Natural killer cell treated with Interleukin-12 subunit alpha and Interleukin-12 subunit beta and Interleukin-15 and Interleukin-18, amount 100 ng/mL, for 72 hours (primary cell): ENCODE measurements at regions not wholly inside any gene's neighbourhood (a gene's known extent, or its start where the extent isn't known, plus 50 kb on each side); places are given as distances from the start of the nearest gene placed in this dataset.
"Not testable (repeated sequence)": the region's sequence is repeated elsewhere in the genome, so short reads cannot be mapped to it uniquely, and the experiment has no call there.

Experiments
- ATAC-seq, 2 donors: fragments of 150-1000 bp; cut with Tn5 transposase in 1 of 2; sonication (Bioruptor Pico), chemical (Tn5 transposase) in 1 of 2; 2 replicates each; pipeline ENCODE4 v1.10.0; 2021
- DNase-seq: peaks from one replicate; pipeline ENCODE4 v3.0.0; 2022; ENCODE audit warnings: low spot score
- H3K27ac Mint-ChIP-seq, 2 donors: 1 replicate in 1 of 2; 2 replicates in 1 of 2; pipeline ENCODE4 v1.8.0; 2022; ENCODE audit warnings: mixed read lengths in 2 of 2, mild to moderate bottlenecking in 1 of 2, moderate library complexity in 1 of 2
- H3K27me3 Mint-ChIP-seq, 2 donors: 1 replicate in 1 of 2; 2 replicates in 1 of 2; pipeline ENCODE4 v1.8.0; 2022; ENCODE audit warnings: mixed read lengths in 2 of 2
- H3K36me3 Mint-ChIP-seq: one replicate; pipeline ENCODE4 v1.8.0; 2022; ENCODE audit warnings: mixed read lengths
- H3K4me1 Mint-ChIP-seq, 2 donors: 1 replicate in 1 of 2; 2 replicates in 1 of 2; pipeline ENCODE4 v1.8.0; 2022; ENCODE audit warnings: low read depth in 2 of 2, mixed read lengths in 2 of 2, mild to moderate bottlenecking in 1 of 2
- H3K4me3 Mint-ChIP-seq: one replicate; pipeline ENCODE4 v1.8.0; 2022; ENCODE audit warnings: mixed read lengths
- H3K9me3 Mint-ChIP-seq: 2 replicates; pipeline ENCODE4 v1.8.0; 2022; ENCODE audit warnings: mixed read lengths

GRCh38 chr18:38639700-38640099 is 1074.1 kb upstream of the CELF4 start:
- ATAC-seq, H3K4me1 Mint-ChIP-seq, DNase-seq, H3K4me3 Mint-ChIP-seq, H3K36me3 Mint-ChIP-seq, H3K27ac Mint-ChIP-seq, H3K27me3 Mint-ChIP-seq: not testable (repeated sequence)
- H3K9me3 Mint-ChIP-seq = peaks cover 11% of the 10 kb centered on the region

DNA sequence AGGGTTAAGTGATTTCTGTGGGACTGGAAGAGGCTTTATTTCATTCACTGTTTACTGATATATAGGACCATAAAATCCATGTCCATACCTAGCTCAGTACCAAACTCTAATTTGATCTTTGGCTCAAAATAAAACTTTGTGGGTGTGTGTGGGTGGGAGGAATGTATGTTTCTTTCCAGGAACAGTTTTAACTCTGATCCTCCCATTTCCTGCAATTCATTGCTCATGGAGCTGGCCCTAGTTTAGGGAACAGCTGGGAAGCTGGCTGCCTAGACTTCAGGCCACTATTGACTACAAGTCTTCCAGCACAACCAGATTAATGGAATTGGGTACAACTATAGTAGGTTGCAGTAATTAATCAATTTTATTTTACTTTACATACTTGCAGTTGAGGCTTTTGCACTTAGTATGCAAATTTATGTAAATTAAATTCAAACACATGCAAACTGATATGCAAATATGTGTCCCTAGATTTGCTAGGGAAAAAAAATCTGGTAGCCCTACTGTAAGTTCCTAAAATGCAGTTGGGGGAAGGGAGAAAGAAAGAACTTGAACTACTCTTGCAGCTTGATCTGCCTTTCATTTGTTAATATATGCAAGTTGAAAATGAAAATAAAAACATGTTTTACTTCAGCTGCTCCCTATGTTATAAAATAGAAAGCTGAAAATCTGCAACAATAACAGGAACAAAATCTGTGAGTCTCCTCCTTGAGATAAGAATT is 1070.3 kb upstream of the CELF4 start:
- H3K27ac Mint-ChIP-seq = no peak overlapping the region
- H3K27me3 Mint-ChIP-seq = no peaks in the 10 kb centered on the region
- ATAC-seq = no peak
- no peak for DNase-seq
- peaks cover 7% of the 10 kb centered on the region for H3K36me3 Mint-ChIP-seq
- H3K9me3 Mint-ChIP-seq = peaks cover 14% of the 10 kb centered on the region
- H3K4me3 Mint-ChIP-seq = no peak overlapping the region
- H3K4me1 Mint-ChIP-seq = no peaks in the 10 kb centered on the region

GRCh38 chr18:38634117-38634516 is 1068.5 kb upstream of the CELF4 start:
- Mint-ChIP-seq H3K36me3 (peaks cover 7% of the 10 kb centered on the region), H3K4me1 (no peaks in the 10 kb centered on the region), H3K4me3 (no peak overlapping the region), H3K27ac (no peak overlapping the region), H3K27me3 (no peaks in the 10 kb centered on the region), H3K9me3 (peaks cover 17% of the 10 kb centered on the region)
- DNase-seq (no peak), ATAC-seq (no peak)

DNA sequence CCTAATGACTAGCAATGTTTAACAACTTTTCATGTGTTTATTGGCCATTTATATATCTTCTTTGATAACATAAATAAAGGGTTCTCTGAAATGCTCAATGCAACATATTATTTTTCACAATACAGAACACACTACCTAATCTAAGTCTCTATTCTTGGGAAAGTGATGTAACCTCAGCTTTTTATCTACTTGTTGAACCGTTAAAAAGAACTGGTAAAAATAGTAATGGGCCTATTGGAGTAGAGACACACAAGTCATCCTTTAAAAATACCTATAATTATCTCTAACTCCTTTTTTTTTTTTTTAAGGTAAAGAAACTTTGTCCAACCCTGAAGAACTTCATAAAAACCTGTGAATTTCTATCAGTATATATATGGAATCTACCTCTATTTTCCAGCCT is 1067.7 kb upstream of the CELF4 start:
- H3K4me3 Mint-ChIP-seq = no peak overlapping the region

DNA sequence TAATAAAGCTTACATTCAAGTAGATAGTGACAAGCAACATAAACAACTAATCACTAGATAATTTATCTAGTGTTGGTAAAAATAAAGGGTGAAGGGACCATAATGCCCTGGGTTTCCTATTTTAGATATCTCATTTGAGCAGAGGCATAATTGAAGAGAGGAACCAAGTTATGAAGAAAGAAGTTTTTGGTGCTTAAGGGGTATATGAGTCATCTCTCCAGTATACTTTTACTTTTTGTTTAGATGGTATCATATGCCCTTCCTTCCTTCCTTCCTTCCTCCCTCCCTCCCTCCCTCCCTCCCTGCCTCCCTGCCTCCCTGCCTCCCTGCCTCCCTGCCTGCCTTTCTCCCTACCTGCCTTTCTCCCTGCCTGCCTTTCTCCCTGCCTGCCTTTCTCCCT is 1053.5 kb upstream of the CELF4 start:
- H3K4me3 Mint-ChIP-seq = no peak overlapping the region
- H3K27me3 Mint-ChIP-seq = no peaks in the 10 kb centered on the region
- H3K27ac Mint-ChIP-seq = no peak overlapping the region
- H3K36me3 Mint-ChIP-seq = peaks cover 5% of the 10 kb centered on the region
- ATAC-seq (no peak), DNase-seq (no peak)
- H3K9me3 Mint-ChIP-seq = peaks cover 6% of the 10 kb centered on the region
- H3K4me1 Mint-ChIP-seq = no peaks in the 10 kb centered on the region

More for the DNA sequence above, 1067.7 kb upstream of the CELF4 start:
- no peak for DNase-seq
- ATAC-seq = no peak
- H3K4me1 Mint-ChIP-seq = no peaks in the 10 kb centered on the region
- H3K9me3 Mint-ChIP-seq = peaks cover 13% of the 10 kb centered on the region
- H3K36me3 Mint-ChIP-seq = peaks cover 4% of the 10 kb centered on the region
- H3K27ac Mint-ChIP-seq = no peak overlapping the region
- no peaks in the 10 kb centered on the region for H3K27me3 Mint-ChIP-seq

DNA sequence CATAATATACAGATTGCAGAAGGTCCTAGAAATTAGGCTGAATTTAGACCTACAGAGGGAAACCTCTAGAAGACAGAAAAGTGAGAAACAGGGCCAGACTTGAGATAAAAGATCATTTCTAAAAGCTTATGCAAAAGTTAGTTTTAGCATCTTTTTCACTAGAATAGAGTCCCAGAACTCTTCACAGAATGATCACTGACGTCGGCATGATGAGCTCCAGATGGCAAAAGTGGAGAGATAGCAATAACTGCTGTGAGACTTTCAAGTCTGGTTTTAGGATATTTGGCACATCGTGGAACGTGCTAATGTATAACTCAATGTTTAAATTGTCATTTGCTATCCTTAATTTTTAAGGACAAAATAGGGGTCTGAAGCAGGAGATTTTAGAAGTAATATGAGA is 1050.7 kb upstream of the CELF4 start:
- no peak overlapping the region for H3K4me3 Mint-ChIP-seq
- peaks cover 6% of the 10 kb centered on the region for H3K9me3 Mint-ChIP-seq
- ATAC-seq = no peak
- DNase-seq = no peak
- H3K4me1 Mint-ChIP-seq = peaks cover 0 to under 1% of the 10 kb centered on the region in 2 donors
- no peak overlapping the region for H3K27ac Mint-ChIP-seq
- no peaks in the 10 kb centered on the region for H3K36me3 Mint-ChIP-seq
- no peaks in the 10 kb centered on the region for H3K27me3 Mint-ChIP-seq

- Mint-ChIP-seq H3K27me3 (no peaks in the 10 kb centered on the region), H3K4me1 (peaks cover 0 to 9% of the 10 kb centered on the region in 2 donors), H3K27ac (no peak overlapping the region), H3K9me3 (peaks cover 2% of the 10 kb centered on the region), H3K4me3 (no peak overlapping the region), H3K36me3 (no peaks in the 10 kb centered on the region)
- DNase-seq = no peak
- no peak for ATAC-seq
Observed at GRCh38 chr18:38612904-38613303, 1047.3 kb upstream of the CELF4 start.

DNA sequence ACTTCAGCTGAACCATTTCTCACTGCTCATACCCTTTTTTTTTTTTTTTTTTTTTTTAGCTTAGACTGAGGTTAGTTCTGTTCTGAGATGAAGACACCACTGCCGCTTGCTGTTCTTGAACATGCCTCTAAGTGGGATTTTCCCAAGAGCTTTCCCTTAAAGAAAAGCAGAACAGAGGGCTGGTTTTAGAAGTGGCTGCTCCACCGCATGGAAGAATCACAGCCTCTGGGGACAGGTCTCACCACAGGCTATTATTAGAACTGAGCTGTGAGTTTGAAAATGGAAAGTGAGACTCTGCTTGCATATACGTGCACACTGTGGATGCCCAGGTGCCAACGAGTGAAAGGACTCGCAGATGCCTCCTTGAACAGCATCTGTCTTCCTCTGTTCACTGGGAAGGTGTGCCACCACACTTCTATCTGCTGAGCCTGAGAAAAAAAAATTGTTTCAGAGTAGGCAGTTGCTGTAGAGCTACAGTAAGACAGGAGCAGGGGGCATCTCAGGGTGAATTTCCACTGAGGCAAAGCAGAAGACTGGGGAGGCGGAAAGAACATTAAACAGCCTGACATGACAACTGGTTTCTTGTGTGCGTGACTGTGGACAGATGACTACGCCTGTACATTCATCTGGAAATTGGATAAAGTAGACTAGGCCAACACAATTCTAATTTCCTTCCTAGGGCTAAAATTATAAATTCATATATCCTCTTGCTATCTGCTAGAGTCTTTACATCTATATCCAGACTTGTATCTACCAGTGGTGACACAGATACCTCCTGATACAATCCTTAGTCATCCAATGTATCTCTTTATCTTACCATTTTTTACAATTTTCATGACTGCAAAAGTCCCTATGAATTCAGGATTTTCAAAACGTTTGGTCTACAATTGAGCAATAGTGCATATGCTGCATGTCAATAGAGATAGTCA is 1045.7 kb upstream of the CELF4 start:
- ATAC-seq (peak in 1 of 2 donors; percentile 73), DNase-seq (no peak)
- Mint-ChIP-seq H3K4me3 (no peak overlapping the region), H3K4me1 (peaks cover 0 to 9% of the 10 kb centered on the region in 2 donors), H3K9me3 (no peaks in the 10 kb centered on the region), H3K27ac (no peak overlapping the region), H3K36me3 (no peaks in the 10 kb centered on the region), H3K27me3 (no peaks in the 10 kb centered on the region)

DNA sequence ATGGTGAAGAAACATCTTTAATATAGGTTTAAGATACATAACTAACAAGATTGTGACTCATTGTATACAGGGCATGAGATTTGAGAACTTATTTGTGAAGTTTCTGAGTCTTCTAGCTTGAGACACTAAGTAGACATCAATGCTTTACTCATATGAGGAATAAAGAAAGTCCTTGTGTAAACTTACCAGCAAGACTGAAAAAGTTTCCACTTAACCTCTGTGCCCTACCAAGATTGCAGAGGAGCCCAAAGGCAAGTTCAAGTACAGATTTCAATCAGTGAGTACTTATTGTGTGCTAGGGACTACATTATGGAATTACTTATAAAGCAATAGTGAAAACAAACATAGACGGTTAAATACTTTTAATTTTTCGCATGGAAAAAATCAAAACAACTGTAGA is 1041.2 kb upstream of the CELF4 start:
- Mint-ChIP-seq H3K36me3 (no peaks in the 10 kb centered on the region), H3K4me1 (peaks cover 0 to 9% of the 10 kb centered on the region in 2 donors), H3K27ac (no peak overlapping the region), H3K9me3 (peaks cover 3% of the 10 kb centered on the region), H3K4me3 (no peak overlapping the region), H3K27me3 (no peaks in the 10 kb centered on the region)
- ATAC-seq (no peak), DNase-seq (no peak)

GRCh38 chr18:38602341-38602740 is 1036.7 kb upstream of the CELF4 start:
- ATAC-seq = no peak
- Mint-ChIP-seq H3K36me3 (peaks cover 6% of the 10 kb centered on the region), H3K27ac (no peak overlapping the region), H3K9me3 (peaks cover 3% of the 10 kb centered on the region), H3K27me3 (no peaks in the 10 kb centered on the region), H3K4me3 (no peak overlapping the region), H3K4me1 (no peaks in the 10 kb centered on the region)
- DNase-seq = no peak

DNA sequence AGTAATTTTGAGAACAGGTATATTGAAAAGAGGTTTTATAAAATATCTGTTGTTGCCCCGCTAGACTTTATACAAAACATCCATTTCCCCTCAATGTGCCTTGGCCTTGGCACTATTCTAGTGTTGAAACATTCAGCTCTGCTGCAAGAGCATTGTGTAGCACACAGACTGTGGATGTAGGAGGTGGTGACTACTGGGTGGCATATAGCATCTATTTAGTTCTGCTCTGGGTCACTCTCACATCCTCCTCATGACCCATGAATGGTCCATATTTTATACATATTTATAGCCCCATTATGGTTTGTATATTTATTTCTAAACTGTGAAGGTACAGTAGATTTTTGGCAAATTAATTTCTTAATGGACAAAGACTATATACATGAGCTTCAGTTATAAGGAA is 1022.0 kb upstream of the CELF4 start:
- Mint-ChIP-seq H3K27ac (no peak overlapping the region), H3K9me3 (no peaks in the 10 kb centered on the region), H3K4me3 (no peak overlapping the region), H3K27me3 (no peaks in the 10 kb centered on the region), H3K4me1 (no peaks in the 10 kb centered on the region), H3K36me3 (no peaks in the 10 kb centered on the region)
- no peak for DNase-seq
- ATAC-seq = no peak

- Mint-ChIP-seq H3K36me3 (no peaks in the 10 kb centered on the region), H3K4me1 (peaks cover 0 to 4% of the 10 kb centered on the region in 2 donors), H3K9me3 (peaks cover 3% of the 10 kb centered on the region), H3K27ac (no peak overlapping the region), H3K27me3 (no peaks in the 10 kb centered on the region), H3K4me3 (no peak overlapping the region)
- ATAC-seq (no peak), DNase-seq (no peak)
Observed at GRCh38 chr18:38586327-38586726, 1020.7 kb upstream of the CELF4 start.

GRCh38 chr18:38579764-38580163 is 1014.2 kb upstream of the CELF4 start:
- ATAC-seq (no peak), DNase-seq (no peak)
- H3K9me3 Mint-ChIP-seq = peaks cover 7% of the 10 kb centered on the region
- H3K4me3 Mint-ChIP-seq = no peak overlapping the region
- no peaks in the 10 kb centered on the region for H3K27me3 Mint-ChIP-seq
- H3K36me3 Mint-ChIP-seq = no peaks in the 10 kb centered on the region
- no peak overlapping the region for H3K27ac Mint-ChIP-seq
- H3K4me1 Mint-ChIP-seq = peaks cover 0 to 25% of the 10 kb centered on the region in 2 donors

DNA sequence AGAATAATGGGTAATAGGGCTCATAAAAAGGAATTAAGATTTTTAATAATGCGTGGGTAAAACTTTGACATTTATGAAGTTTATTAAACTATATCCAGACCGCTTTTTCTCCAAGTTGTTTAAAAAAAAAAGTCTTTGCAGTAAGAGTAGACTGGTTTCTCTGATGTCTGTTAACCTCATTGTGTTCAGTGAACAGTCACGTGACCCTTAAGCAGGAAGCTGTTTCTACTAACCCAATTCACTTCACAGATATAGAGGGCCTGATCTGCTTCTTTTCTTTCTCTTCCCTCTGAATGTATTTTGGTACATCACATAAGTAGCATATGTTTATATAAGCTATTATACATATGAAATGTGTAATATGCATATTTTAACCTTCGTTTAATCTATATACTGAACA is 1011.3 kb upstream of the CELF4 start:
- H3K27me3 Mint-ChIP-seq = no peaks in the 10 kb centered on the region
- H3K4me1 Mint-ChIP-seq = peaks cover 0 to 25% of the 10 kb centered on the region in 2 donors
- DNase-seq (no peak), ATAC-seq (no peak)
- peaks cover 7% of the 10 kb centered on the region for H3K9me3 Mint-ChIP-seq
- H3K36me3 Mint-ChIP-seq = no peaks in the 10 kb centered on the region
- no peak overlapping the region for H3K4me3 Mint-ChIP-seq
- peak overlapping the region in 1 of 2 donors; percentile 70 for H3K27ac Mint-ChIP-seq
